AG04449 (cell line): ENCODE measurements at regions not wholly inside any gene's neighbourhood (a gene's known extent, or its start where the extent isn't known, plus 50 kb on each side); places are given as distances from the start of the nearest gene placed in this dataset.

Source experiments
- CTCF ChIA-PET: fragments of 350-600 bp; formaldehyde crosslinking; extraction: SDS; loops from one replicate; lab custom pipeline; 2021; ENCODE audit warnings: antibody characterized with exemption; lab: Yijun Ruan, JAX
- POLR2A ChIA-PET: fragments of 400-600, 350-600 bp; formaldehyde crosslinking; extraction: SDS; loops from one replicate; lab custom pipeline; 2020; ENCODE audit warnings: antibody characterized with exemption, inconsistent platforms; lab: Yijun Ruan, JAX
- DNase-seq: peaks from one replicate; pipeline ENCODE4 v3.0.0-alpha.2; 2010; ENCODE audit warnings: low read depth, low spot score
- H3K4me3 ChIP-seq: 2 replicates; pipeline ENCODE4 v1.5.1; 2011; ENCODE audit warnings: low read depth, mild to moderate bottlenecking, control low read depth, low read length
- CTCF ChIP-seq: IDR thresholded peaks from one replicate; pipeline ENCODE4 v1.5.1; 2011; ENCODE audit warnings: mild to moderate bottlenecking, moderate library complexity, low read length, control low read depth, inconsistent platforms; ENCODE audit not compliant: insufficient read depth; ENCODE audit errors: missing control alignments

- no peak for TF ChIP-seq CTCF
- no peak overlapping the region for H3K4me3 ChIP-seq
- ChIA-PET CTCF (no interaction called here), POLR2A (no interaction called here)
- no peak for DNase-seq
These were observed 676.2 kb downstream of the BRD1 start for GRCh38 chr22:49151256-49152126.

GRCh38 chr22:49150801-49151221 lies 676.9 kb downstream of the BRD1 start:
- no peak for DNase-seq
- ChIA-PET CTCF (no interaction called here), POLR2A (no interaction called here)
- TF ChIP-seq CTCF = no peak
- no peak overlapping the region for H3K4me3 ChIP-seq

DNA sequence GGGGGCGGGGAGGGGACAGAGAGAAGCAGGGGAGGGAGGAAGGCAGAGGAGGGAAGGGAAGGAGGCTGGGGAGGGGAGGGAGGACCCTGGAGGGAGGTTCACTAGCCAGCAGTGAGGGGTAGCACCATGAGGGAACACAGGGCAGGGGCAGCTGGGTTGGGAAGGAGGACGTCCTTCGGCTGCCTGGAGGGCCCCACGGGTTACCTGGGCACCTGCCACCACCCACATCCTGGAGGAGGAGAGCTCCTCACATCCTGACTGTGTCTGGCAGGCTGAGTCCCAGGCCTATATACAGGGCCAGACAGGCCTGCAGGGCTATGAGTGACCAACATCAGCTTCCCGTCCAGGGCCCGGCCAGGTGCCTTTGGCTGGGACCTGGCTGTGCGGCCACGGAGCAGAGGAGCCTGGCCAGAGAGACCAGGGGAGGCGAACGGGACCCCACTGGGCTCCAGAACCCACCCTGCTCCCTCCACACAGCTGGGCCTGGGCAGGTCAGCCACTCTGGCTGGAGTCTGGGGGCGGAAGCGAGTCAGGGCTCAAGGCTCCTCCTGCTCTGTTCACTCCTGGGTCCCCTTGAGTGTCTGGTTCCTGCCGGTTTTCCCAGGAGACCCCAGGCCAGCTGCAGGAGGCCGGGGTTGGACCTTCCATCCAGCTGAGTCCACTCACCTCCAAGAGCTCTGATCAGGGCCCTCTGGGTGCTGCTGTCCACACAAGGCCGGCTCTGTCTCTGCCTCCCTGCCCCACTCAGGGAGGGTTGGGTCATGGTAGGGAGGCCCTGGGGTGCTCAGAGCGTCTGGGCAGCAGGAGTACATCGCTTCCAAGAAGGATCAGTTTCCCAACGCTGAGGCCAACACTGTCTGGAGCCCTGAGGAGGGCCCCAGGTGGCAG lies 677.7 kb downstream of the BRD1 start:
- DNase-seq = no peak

DNA sequence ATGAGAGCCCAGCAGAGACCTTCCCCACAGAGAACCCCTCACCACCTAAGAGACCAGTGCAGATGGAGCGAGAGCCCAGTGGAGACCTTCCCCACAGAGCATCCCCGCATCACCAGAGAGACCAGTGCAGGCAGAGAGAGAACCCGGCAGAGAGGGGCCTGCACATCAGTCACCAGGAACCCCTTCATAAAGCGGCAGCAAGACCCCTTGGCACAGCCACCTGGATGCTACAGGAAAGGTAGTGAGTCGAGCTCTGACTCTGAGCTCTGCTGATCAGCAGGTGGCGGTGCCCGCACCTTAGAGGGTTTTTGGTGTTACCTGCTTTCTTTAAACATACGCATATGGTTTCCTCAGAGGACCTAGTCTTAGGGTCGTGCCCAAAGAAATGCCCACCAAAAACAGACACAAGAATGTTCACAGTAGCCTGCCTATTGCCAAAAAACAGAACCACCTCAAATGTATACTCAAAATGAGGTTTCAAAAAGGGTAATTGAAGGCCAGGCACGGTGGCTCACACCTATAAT lies 678.7 kb downstream of the BRD1 start:
- ChIA-PET CTCF (no interaction called here), POLR2A (no interaction called here)
- H3K4me3 ChIP-seq = no peak overlapping the region
- TF ChIP-seq CTCF = no peak
- no peak for DNase-seq

More for the DNA sequence above, 677.7 kb downstream of the BRD1 start:
- CTCF ChIA-PET = no interaction called here
- no peak for TF ChIP-seq CTCF
- POLR2A ChIA-PET = no interaction called here
- H3K4me3 ChIP-seq = no peak overlapping the region

- POLR2A ChIA-PET = no interaction called here
- DNase-seq = no peak
- no peak overlapping the region for H3K4me3 ChIP-seq
- no peak for TF ChIP-seq CTCF
- CTCF ChIA-PET = no interaction called here
These were observed 680.0 kb downstream of the BRD1 start for GRCh38 chr22:49147617-49148175.

- DNase-seq = no peak
- CTCF ChIA-PET = no interaction called here
- TF ChIP-seq CTCF = no peak
These were observed 680.5 kb downstream of the BRD1 start for GRCh38 chr22:49147171-49147570.

More at GRCh38 chr22:49147171-49147570, 680.5 kb downstream of the BRD1 start:
- no peak overlapping the region for H3K4me3 ChIP-seq
- POLR2A ChIA-PET = no interaction called here
